ENCODE measurements at regions not wholly inside any gene's neighbourhood (a gene's known extent, or its start where the extent isn't known, plus 50 kb on each side); places are given as distances from the start of the nearest gene placed in this dataset.
"Not testable (repeated sequence)": the region's sequence is repeated elsewhere in the genome, so short reads cannot be mapped to it uniquely, and the experiment has no call there.

DNA sequence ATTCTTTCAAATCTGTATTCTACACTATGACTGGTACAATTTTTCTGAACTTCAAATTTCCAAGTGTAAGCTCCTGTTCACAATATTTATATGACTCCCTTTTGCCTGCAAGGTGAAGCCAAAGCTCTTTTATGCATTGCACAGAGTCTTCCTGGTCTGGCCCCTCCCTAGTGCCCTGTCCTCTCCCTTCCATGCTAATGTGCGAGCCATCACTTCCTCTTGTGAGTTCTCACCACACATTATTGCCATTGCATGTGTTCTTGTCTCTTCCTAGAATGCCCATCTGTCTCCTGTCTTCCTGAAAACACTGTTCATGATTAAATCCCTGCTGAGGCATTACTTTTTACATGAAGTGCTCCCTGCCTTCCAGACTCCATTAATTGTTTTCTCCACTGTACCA is 169.9 kb downstream of the MC4R start:
- no peak for DNase-seq (ENCODE audit: low read depth)

- DNase-seq (ENCODE audit: low read depth): no peak
Observed at GRCh38 chr18:60200558-60200957, 172.0 kb downstream of the MC4R start.

GRCh38 chr18:60199505-60199904 is 173.1 kb downstream of the MC4R start:
- DNase-seq (ENCODE audit: low read depth): no peak

DNA sequence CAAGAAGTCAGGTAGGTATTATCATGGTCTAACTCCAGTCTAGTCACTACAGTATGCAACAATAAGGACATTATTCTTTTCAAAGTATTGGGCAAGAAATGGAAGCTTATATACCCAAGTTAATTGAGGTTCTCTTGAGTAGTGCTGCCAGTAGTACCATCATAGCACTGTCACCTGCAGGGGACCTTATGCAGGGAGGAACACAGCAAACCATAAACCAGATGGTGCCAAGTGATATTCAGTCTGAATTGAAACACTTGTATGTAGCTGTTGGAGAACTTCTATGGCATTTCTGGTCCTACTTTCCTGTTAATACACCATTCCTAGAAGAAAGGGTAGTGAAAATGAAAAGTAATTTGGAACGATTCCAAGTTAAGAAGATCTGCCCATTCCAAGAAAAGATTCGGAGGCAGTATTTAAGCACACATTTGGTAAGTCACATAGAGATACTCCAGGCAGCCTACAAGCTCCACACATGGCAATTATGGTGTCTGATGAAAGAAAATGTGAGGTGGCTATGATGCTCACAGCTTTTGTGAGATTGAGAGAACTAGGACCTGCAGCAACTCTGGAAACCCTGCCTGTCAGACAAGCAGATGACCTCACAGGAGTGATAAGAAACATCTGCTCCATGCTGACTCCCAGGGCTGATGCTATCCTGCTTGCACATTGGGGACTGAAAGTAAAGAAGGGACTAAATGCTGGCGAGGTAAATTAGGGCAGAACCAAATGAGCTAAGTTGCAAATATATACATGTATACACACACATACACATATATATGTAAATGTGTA is 174.7 kb downstream of the MC4R start:
- DNase-seq (ENCODE audit: low read depth): no peak

- DNase-seq (ENCODE audit: low read depth): no peak
Observed at GRCh38 chr18:60196836-60197606, 175.6 kb downstream of the MC4R start.

DNA sequence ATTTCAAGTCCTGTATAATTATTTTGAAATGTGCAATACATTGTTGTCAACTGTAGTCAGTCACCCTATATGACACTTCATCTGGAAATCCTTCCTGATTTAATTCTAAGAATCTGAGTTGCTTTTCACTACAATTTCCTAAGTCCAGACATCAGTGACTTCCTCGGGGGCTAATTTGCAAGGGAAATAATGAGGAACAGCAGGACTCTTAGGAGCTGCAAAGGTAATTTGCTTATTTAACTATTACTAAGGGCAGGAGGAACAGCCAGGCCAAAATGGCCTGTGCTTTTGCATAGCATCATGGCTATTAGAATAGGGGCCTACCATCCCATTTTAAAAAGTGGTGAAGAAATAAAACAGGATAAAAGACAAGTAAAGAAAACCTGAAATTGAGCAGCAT is 178.8 kb downstream of the MC4R start:
- no peak for DNase-seq (ENCODE audit: low read depth)

- DNase-seq (ENCODE audit: low read depth): no peak
Observed at GRCh38 chr18:60191926-60192325, 180.6 kb downstream of the MC4R start.

DNA sequence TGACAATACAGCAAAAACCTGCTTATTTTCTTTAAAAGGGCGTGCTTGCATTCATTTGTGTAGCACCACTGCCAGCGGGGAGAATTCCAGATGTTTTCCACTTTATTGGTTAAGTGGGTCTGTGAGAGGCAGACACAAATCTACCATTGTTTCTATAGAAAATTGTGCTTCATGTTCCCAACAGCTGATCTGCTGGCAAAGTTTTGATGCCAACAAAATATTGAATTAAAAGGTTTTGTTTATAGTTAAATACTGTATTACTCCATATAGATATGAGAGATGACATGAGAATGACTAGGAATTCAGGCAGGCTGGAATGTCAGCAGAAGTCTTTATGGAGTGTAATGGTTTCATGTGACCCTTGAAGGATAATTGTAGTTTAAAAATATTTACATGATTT is 182.7 kb downstream of the MC4R start:
- DNase-seq (ENCODE audit: low read depth): no peak

GRCh38 chr18:60188958-60189357 is 183.6 kb downstream of the MC4R start:
- DNase-seq (ENCODE audit: low read depth): no peak

DNA sequence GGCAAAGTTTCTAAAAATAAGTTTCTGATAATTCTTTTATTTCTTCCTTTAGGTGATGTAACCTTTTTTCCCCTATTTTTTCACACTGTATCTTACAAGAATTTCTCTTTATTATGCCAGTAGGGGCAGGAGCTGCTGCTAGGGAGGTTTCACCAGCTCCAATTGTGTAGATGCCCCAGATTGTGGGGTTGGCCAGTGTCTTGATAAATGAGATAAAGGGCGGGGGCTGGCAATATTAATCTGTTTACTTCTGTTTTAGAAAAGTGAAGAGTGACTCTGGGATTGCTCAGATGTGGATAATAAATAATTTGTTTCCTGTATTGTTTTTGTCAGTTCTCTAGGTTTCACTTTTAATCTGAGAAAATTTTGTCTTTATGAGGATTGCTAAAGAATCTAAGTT is 190.4 kb downstream of the MC4R start:
- no peak for DNase-seq (ENCODE audit: low read depth)

DNA sequence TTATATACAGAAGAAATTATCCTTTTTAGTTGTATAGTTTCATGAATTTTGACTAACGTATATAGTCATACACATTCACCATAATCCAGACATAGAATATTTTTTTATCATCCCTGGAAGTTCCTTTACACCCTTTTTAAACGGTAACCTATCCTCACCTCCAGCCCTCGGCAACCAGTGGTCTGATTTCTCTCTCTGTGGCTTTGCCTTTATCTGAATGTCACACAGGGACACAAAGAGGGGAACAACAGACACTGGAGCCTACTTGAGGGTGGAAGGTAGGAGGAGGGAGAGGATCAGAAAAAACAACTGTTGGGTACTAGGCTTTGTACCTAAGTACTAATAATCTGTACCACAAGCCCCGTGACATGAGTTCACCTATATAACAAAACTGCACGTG is 191.9 kb downstream of the MC4R start:
- DNase-seq (ENCODE audit: low read depth): no peak

- not testable (repeated sequence) for DNase-seq (ENCODE audit: low read depth)
Observed at GRCh38 chr18:60178224-60178623, 194.4 kb downstream of the MC4R start.

DNA sequence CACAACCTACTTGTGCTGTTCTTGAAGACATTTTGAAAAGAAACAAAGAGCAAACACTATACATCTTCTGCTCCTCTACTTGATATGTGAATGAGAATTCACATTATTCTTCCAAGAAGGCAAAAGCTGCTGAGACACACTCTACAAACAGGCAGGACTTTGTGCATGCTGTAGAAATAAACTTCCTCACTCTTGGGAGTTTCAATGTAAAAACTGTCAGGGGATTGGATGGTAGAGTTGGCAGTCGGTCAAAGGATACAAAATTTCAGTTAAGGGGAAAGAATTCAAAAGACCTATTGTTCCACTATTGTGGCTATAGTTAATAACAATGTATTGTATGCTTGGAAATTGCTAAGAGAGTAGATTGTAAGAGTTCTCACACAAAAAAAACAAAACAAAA is 196.3 kb downstream of the MC4R start:
- DNase-seq (ENCODE audit: low read depth): no peak

- DNase-seq (ENCODE audit: low read depth): no peak
Observed at GRCh38 chr18:60174832-60175231, 197.7 kb downstream of the MC4R start.

GRCh38 chr18:60172030-60172429 is 200.5 kb downstream of the MC4R start:
- no peak for DNase-seq (ENCODE audit: low read depth)

DNA sequence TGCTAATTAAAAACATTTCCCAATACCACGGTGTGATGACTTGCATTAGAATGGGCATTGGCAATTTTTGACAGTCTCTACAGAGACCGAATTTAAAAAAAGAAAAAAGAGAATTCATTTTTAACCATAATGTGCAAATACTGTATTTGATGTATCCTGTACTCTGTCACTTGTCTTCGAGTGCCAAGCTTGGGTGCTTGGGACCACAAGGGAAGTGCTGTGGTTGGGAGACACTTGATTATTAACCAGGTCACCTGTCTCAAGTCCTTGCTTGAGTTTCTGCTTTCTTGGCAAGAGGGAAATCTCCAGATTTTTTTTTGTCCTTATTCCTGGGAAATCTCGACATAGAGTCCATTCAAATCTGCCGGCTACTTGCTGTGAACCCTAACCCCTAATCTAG is 209.0 kb downstream of the MC4R start:
- DNase-seq (ENCODE audit: low read depth): no peak

DNA sequence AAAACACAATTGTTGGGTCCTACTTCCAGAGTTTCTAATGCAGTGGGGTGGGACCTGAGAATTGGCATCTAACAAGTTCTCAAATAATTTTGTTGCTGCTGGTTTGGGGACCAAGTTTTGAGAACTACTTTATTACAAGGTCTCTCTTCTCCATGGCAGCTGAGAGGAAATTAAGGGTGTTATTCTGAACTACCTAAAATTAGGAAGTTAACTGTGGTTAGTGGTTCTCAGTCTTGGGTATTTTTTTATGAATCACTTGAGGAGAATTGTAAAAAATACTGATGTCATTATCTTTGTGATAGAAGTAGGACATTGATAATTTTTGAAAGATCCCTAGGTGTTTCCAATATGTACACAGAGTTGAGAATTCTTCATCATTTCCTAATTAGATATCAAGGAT is 210.2 kb downstream of the MC4R start:
- no peak for DNase-seq (ENCODE audit: low read depth)

DNA sequence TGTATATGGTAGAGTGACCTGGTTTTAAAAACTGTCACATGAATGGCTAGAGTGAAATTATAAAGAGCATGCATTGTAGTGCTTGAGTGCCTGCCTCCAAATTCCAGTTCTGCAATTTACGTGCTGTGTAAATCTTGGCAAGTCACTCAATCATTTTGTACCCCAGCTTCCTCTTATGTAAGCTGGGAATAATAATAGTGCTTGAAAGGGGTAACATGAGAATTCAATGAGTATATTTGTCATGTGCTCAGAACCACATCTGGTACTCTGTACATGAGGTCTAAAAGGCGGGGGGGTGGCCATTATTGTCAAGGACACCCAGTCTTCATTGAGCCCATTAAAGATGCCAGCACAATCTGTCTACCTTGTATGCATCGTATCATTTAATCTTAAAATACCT is 214.8 kb downstream of the MC4R start:
- DNase-seq (ENCODE audit: low read depth): no peak

- DNase-seq (ENCODE audit: low read depth): no peak
Observed at GRCh38 chr18:60153376-60153775, 219.2 kb downstream of the MC4R start.

DNA sequence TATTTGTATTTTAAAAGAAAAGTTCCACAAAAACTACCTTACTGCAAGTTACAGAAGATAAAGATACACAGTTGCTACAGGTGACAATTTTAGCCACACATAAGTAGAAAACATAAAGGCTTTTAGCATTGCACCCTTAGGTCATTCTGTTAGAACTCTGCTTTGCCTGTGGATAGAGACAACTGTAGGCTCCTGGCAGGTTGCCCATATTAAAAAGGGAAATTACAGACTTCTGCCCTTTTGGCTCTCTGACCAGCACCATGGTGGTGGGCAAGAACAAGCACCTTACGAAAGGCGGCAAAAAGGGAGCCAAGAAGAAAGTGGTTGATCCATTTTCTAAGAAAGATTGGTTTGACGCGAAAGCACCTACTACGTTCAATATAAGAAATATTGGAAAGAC is 223.3 kb downstream of the MC4R start:
- no peak for DNase-seq (ENCODE audit: low read depth)

DNA sequence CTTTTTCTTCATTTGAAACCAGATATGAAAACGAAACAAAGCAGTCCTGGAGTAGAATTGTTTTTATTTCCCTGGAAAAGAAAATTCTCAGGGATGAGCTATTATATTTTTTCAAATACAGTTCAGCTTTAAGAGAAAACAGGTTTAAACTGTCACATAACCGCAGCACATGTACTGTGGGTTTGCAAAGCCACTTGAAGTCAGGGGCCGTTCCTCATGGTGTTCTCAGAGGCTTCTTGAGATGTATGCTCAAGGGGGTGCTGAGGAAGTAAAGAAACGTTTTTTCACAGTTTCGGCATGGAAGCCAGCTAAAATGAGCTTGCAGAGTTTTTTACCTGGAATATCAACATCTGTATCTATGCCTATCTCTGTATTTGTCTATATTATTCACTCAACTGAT is 225.3 kb downstream of the MC4R start:
- no peak for DNase-seq (ENCODE audit: low read depth)

GRCh38 chr18:60146220-60146960 is 226.2 kb downstream of the MC4R start:
- no peak for DNase-seq (ENCODE audit: low read depth)

GRCh38 chr18:60145776-60146175 is 226.8 kb downstream of the MC4R start:
- DNase-seq (ENCODE audit: low read depth): no peak

Data from activated T-helper 1 cell treated with Interleukin-2 at 50 U/mL for 16 hours (primary cell).